HEK293 (cell line): ENCODE measurements at regions not wholly inside any gene's neighbourhood (a gene's known extent, or its start where the extent isn't known, plus 50 kb on each side); places are given as distances from the start of the nearest gene placed in this dataset.

Experiments used
- CTCF ChIA-PET: fragments of 350-600 bp; formaldehyde crosslinking; extraction: SDS; loops from one replicate; lab custom pipeline; 2021; ENCODE audit warnings: antibody characterized with exemption; lab: Yijun Ruan, JAX
- POLR2A ChIA-PET: fragments of 300-600 bp; formaldehyde crosslinking; extraction: SDS; loops from one replicate; lab custom pipeline; 2020; ENCODE audit warnings: antibody characterized with exemption, inconsistent platforms; lab: Yijun Ruan, JAX
- H3K27ac ChIP-seq: fragments of 200-500 bp; sonication (Bioruptor generic); 2 replicates; pipeline ENCODE4 v1.5.1; 2014; ENCODE audit warnings: low read depth, low read length, control low read depth, inconsistent platforms; ENCODE audit errors: extremely low read depth
- H3K36me3 ChIP-seq, 2 experiments: fragments of 200-500 bp in 1 of 2; sonication (Bioruptor generic) in 1 of 2; 1 replicate in 1 of 2; 2 replicates in 1 of 2; pipeline ENCODE4 v1.5.1; 2014 to 2017; ENCODE audit warnings: inconsistent platforms in 2 of 2, low read length in 2 of 2; ENCODE audit not compliant: control insufficient read depth in 2 of 2, insufficient read depth in 1 of 2
- H3K4me1 ChIP-seq: fragments of 200-500 bp; sonication (Bioruptor generic); 2 replicates; pipeline ENCODE4 v1.5.1; 2014; ENCODE audit warnings: mild to moderate bottlenecking, low read length, inconsistent platforms; ENCODE audit not compliant: control insufficient read depth, insufficient read depth
- H3K4me3 ChIP-seq: 2 replicates; pipeline ENCODE4 v1.5.1; 2011; ENCODE audit warnings: low read depth, mild to moderate bottlenecking, control low read depth, low read length, moderate library complexity
- H3K9me3 ChIP-seq: fragments of 200-500 bp; sonication (Bioruptor generic); 2 replicates; pipeline ENCODE4 v1.5.1; 2014; ENCODE audit warnings: low read depth, low read length, inconsistent platforms; ENCODE audit not compliant: control insufficient read depth, insufficient read depth
- FEZF1 ChIP-seq: fragments of 450-650 bp; formaldehyde crosslinking; IDR thresholded peaks from 2 replicates; pipeline ENCODE4 v1.5.1; 2016; ENCODE audit warnings: missing biosample characterization, missing genetic modification characterization
- SALL2 ChIP-seq: fragments of 450-650 bp; formaldehyde crosslinking; IDR thresholded peaks from 2 replicates; pipeline ENCODE4 v1.5.0; 2017; ENCODE audit warnings: missing biosample characterization, mild to moderate bottlenecking, missing genetic modification characterization, borderline replicate concordance
- SP2 ChIP-seq: fragments of 450-650 bp; formaldehyde crosslinking; IDR thresholded peaks from 2 replicates; pipeline ENCODE4 v1.5.1; 2016; ENCODE audit warnings: missing biosample characterization, missing genetic modification characterization
- ZNF23 ChIP-seq: fragments of 450-650 bp; formaldehyde crosslinking; IDR thresholded peaks from 2 replicates; pipeline ENCODE4 v1.5.1; 2016; ENCODE audit warnings: missing biosample characterization, missing genetic modification characterization, borderline replicate concordance
- ZNF514 ChIP-seq: fragments of 450-650 bp; formaldehyde crosslinking; IDR thresholded peaks from 2 replicates; pipeline ENCODE4 v1.5.1; 2016; ENCODE audit warnings: missing biosample characterization, missing genetic modification characterization
- ZNF555 ChIP-seq: fragments of 450-650 bp; formaldehyde crosslinking; conservative IDR thresholded peaks from 2 replicates; pipeline ENCODE4 v1.5.1; 2017; ENCODE audit warnings: missing biosample characterization, mild to moderate bottlenecking, missing genetic modification characterization, inconsistent platforms
- ZNF664 ChIP-seq: fragments of 450-650 bp; formaldehyde crosslinking; IDR thresholded peaks from 2 replicates; pipeline ENCODE4 v1.5.1; 2016; ENCODE audit warnings: missing biosample characterization, missing genetic modification characterization
- ZNF830 ChIP-seq: fragments of 450-650 bp; IDR thresholded peaks from 2 replicates; pipeline ENCODE4 v1.5.0; 2018; ENCODE audit warnings: missing biosample characterization, missing genetic modification characterization, low read depth, mild to moderate bottlenecking, moderate library complexity
- TF ChIP-seq, protein P1 (sequence below): fragments of 450-650 bp; formaldehyde crosslinking; IDR thresholded peaks from 2 replicates; pipeline ENCODE4 v1.5.1; 2017; ENCODE audit warnings: missing biosample characterization, missing genetic modification characterization
- TF ChIP-seq, protein P2 (sequence below): fragments of 450-650 bp; formaldehyde crosslinking; IDR thresholded peaks from 2 replicates; pipeline ENCODE4 v1.5.1; 2016; ENCODE audit warnings: missing biosample characterization, missing genetic modification characterization
- TF ChIP-seq, protein P3 (sequence below): fragments of 450-650 bp; formaldehyde crosslinking; IDR thresholded peaks from 2 replicates; pipeline ENCODE4 v1.5.1; 2016; ENCODE audit warnings: missing biosample characterization, missing genetic modification characterization
- TF ChIP-seq, protein P4 (sequence below): fragments of 450-650 bp; formaldehyde crosslinking; IDR thresholded peaks from 2 replicates; pipeline ENCODE4 v1.5.1; 2016; ENCODE audit warnings: missing biosample characterization, missing genetic modification characterization
- TF ChIP-seq, protein P5 (sequence below): fragments of 450-650 bp; formaldehyde crosslinking; IDR thresholded peaks from 2 replicates; pipeline ENCODE4 v1.5.0; 2017; ENCODE audit warnings: missing biosample characterization, missing genetic modification characterization, borderline replicate concordance
- TF ChIP-seq, protein P6 (sequence below): fragments of 450-650 bp; formaldehyde crosslinking; IDR thresholded peaks from 2 replicates; pipeline ENCODE4 v1.5.1; 2016; ENCODE audit warnings: missing biosample characterization, missing genetic modification characterization
- TF ChIP-seq, protein P7 (sequence below): fragments of 450-650 bp; formaldehyde crosslinking; IDR thresholded peaks from 2 replicates; pipeline ENCODE4 v1.5.1; 2016; ENCODE audit warnings: missing biosample characterization, missing genetic modification characterization, borderline replicate concordance

DNA sequence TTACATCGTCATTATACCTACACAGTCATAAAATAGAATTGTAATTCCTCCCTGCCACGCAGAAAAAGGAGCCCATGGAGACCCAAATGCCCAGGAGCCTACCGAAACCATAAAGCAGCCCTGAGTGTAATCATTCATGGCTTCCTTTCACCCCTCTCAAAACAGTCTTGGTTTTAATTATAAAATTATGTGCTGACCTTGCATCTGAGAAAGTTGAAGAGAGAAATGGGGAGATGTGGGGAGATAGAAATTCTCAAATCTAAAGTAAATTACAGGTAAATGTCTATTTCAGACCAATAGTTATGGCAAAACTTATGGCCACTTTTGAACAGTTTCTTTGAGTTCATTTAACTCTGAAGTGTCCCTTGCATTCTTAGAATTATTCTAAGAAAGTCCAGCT, 1068.8 kb downstream of the BCL11A start:
- ChIA-PET POLR2A (no interaction called here), CTCF (no interaction called here)
- Histone ChIP-seq H3K9me3 (no peaks in the 10 kb centered on the region), H3K27ac (no peak overlapping the region), H3K4me3 (no peak overlapping the region), H3K36me3 (no peaks in the 10 kb centered on the region), H3K4me1 (no peaks in the 10 kb centered on the region)
- TF ChIP-seq, protein P1, sequence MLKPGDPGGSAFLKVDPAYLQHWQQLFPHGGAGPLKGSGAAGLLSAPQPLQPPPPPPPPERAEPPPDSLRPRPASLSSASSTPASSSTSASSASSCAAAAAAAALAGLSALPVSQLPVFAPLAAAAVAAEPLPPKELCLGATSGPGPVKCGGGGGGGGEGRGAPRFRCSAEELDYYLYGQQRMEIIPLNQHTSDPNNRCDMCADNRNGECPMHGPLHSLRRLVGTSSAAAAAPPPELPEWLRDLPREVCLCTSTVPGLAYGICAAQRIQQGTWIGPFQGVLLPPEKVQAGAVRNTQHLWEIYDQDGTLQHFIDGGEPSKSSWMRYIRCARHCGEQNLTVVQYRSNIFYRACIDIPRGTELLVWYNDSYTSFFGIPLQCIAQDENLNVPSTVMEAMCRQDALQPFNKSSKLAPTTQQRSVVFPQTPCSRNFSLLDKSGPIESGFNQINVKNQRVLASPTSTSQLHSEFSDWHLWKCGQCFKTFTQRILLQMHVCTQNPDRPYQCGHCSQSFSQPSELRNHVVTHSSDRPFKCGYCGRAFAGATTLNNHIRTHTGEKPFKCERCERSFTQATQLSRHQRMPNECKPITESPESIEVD (tag by site-specific recombination) = no peak
- no peak for TF ChIP-seq FEZF1 (tag by site-specific recombination)
- TF ChIP-seq, protein P2, sequence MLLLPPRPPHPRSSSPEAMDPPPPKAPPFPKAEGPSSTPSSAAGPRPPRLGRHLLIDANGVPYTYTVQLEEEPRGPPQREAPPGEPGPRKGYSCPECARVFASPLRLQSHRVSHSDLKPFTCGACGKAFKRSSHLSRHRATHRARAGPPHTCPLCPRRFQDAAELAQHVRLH (tag by site-specific recombination) = no peak
- no peak for TF ChIP-seq ZNF555 (tag by site-specific recombination)

DNA sequence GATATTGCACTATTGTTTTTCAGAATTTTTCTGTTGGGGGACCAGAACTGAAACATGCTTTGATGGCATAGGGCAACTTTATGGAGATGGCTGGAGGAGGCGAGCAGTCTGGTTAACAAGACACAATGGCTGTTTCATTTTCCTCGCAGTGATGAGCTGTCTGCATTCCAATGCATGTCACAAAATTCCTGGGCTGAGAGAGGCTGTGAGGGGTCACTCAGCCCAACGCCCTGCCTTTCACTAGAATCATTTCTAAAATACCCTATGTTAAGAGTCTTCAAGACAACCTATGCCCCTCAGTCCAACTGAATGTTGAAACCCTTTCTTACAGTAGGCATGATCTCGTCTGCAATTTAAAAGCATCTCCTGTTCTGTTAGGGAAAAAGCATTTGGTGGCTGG, 1090.0 kb downstream of the BCL11A start:
- TF ChIP-seq, protein P3, sequence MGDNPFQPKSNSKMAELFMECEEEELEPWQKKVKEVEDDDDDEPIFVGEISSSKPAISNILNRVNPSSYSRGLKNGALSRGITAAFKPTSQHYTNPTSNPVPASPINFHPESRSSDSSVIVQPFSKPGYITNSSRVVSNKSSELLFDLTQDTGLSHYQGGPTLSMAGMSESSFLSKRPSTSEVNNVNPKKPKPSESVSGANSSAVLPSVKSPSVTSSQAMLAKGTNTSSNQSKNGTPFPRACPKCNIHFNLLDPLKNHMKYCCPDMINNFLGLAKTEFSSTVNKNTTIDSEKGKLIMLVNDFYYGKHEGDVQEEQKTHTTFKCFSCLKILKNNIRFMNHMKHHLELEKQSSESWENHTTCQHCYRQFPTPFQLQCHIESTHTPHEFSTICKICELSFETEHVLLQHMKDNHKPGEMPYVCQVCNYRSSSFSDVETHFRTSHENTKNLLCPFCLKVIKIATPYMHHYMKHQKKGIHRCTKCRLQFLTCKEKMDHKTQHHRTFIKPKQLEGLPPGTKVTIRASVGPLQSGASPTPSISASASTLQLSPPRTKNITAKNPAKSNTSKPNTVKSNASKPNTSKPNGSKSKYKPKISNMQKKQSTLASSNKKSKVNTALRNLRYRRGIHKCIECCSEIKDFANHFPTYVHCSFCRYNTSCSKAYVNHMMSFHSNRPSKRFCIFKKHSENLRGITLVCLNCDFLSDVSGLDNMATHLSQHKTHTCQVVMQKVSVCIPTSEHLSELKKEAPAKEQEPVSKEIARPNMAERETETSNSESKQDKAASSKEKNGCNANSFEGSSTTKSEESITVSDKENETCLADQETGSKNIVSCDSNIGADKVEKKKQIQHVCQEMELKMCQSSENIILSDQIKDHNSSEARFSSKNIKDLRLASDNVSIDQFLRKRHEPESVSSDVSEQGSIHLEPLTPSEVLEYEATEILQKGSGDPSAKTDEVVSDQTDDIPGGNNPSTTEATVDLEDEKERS (tag by site-specific recombination) = no peak
- TF ChIP-seq SP2 (tag by site-specific recombination) (no peak), ZNF664 (tag by site-specific recombination) (no peak), SALL2 (tag by site-specific recombination) (no peak), ZNF514 (no peak), ZNF23 (tag by site-specific recombination) (no peak), ZNF830 (tag by site-specific recombination) (no peak)
- TF ChIP-seq, protein P4, sequence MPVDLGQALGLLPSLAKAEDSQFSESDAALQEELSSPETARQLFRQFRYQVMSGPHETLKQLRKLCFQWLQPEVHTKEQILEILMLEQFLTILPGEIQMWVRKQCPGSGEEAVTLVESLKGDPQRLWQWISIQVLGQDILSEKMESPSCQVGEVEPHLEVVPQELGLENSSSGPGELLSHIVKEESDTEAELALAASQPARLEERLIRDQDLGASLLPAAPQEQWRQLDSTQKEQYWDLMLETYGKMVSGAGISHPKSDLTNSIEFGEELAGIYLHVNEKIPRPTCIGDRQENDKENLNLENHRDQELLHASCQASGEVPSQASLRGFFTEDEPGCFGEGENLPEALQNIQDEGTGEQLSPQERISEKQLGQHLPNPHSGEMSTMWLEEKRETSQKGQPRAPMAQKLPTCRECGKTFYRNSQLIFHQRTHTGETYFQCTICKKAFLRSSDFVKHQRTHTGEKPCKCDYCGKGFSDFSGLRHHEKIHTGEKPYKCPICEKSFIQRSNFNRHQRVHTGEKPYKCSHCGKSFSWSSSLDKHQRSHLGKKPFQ (tag by site-specific recombination) = no peak
- TF ChIP-seq, protein P5, sequence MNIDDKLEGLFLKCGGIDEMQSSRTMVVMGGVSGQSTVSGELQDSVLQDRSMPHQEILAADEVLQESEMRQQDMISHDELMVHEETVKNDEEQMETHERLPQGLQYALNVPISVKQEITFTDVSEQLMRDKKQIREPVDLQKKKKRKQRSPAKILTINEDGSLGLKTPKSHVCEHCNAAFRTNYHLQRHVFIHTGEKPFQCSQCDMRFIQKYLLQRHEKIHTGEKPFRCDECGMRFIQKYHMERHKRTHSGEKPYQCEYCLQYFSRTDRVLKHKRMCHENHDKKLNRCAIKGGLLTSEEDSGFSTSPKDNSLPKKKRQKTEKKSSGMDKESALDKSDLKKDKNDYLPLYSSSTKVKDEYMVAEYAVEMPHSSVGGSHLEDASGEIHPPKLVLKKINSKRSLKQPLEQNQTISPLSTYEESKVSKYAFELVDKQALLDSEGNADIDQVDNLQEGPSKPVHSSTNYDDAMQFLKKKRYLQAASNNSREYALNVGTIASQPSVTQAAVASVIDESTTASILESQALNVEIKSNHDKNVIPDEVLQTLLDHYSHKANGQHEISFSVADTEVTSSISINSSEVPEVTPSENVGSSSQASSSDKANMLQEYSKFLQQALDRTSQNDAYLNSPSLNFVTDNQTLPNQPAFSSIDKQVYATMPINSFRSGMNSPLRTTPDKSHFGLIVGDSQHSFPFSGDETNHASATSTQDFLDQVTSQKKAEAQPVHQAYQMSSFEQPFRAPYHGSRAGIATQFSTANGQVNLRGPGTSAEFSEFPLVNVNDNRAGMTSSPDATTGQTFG (tag by site-specific recombination) = no peak
- TF ChIP-seq, protein P6, sequence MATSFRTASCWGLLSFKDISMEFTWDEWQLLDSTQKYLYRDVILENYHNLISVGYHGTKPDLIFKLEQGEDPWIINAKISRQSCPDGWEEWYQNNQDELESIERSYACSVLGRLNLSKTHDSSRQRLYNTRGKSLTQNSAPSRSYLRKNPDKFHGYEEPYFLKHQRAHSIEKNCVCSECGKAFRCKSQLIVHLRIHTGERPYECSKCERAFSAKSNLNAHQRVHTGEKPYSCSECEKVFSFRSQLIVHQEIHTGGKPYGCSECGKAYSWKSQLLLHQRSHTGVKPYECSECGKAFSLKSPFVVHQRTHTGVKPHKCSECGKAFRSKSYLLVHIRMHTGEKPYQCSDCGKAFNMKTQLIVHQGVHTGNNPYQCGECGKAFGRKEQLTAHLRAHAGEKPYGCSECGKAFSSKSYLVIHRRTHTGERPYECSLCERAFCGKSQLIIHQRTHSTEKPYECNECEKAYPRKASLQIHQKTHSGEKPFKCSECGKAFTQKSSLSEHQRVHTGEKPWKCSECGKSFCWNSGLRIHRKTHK = no peak
- TF ChIP-seq, protein P7, sequence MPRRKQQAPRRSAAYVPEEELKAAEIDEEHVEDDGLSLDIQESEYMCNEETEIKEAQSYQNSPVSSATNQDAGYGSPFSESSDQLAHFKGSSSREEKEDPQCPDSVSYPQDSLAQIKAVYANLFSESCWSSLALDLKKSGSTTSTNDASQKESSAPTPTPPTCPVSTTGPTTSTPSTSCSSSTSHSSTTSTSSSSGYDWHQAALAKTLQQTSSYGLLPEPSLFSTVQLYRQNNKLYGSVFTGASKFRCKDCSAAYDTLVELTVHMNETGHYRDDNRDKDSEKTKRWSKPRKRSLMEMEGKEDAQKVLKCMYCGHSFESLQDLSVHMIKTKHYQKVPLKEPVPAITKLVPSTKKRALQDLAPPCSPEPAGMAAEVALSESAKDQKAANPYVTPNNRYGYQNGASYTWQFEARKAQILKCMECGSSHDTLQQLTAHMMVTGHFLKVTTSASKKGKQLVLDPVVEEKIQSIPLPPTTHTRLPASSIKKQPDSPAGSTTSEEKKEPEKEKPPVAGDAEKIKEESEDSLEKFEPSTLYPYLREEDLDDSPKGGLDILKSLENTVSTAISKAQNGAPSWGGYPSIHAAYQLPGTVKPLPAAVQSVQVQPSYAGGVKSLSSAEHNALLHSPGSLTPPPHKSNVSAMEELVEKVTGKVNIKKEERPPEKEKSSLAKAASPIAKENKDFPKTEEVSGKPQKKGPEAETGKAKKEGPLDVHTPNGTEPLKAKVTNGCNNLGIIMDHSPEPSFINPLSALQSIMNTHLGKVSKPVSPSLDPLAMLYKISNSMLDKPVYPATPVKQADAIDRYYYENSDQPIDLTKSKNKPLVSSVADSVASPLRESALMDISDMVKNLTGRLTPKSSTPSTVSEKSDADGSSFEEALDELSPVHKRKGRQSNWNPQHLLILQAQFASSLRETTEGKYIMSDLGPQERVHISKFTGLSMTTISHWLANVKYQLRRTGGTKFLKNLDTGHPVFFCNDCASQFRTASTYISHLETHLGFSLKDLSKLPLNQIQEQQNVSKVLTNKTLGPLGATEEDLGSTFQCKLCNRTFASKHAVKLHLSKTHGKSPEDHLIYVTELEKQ = no peak
- H3K27ac ChIP-seq = no peak overlapping the region
- no peaks in the 10 kb centered on the region; the same call in 1 of the 2 replicates for H3K4me1 ChIP-seq
- POLR2A ChIA-PET = no interaction called here
- H3K4me3 ChIP-seq = no peak overlapping the region
- CTCF ChIA-PET = interaction anchor here (0.6 kb wide), 3 partner anchors 30 to 837 kb away, joined by 3 read pairs; no protein-coding TSS in a partner anchor
- no peaks in the 10 kb centered on the region for H3K36me3 ChIP-seq
- no peaks in the 10 kb centered on the region; the same call in 1 of the 2 replicates for H3K9me3 ChIP-seq
